Brain microvascular endothelial cell (primary cell): ENCODE measurements at regions not wholly inside any gene's neighbourhood (a gene's known extent, or its start where the extent isn't known, plus 50 kb on each side); places are given as distances from the start of the nearest gene placed in this dataset.

ENCODE experiments used
- DNase-seq: peaks from one replicate; pipeline ENCODE4 v3.0.0-alpha.2; 2020
- H3K27ac ChIP-seq: fragments of 250-450 bp; sonication (Bioruptor Pico); 2 replicates; pipeline ENCODE4 v1.5.1; 2020; ENCODE audit warnings: mild to moderate bottlenecking, moderate library complexity
- H3K27me3 ChIP-seq: fragments of 250-450 bp; sonication (Bioruptor Pico); replicated peaks from 2 replicates; pipeline ENCODE4 v1.5.1; 2020; ENCODE audit warnings: mild to moderate bottlenecking
- H3K36me3 ChIP-seq: fragments of 250-450 bp; sonication (Bioruptor Pico); replicated peaks from 2 replicates; pipeline ENCODE4 v1.5.1; 2020; ENCODE audit warnings: mild to moderate bottlenecking
- H3K4me3 ChIP-seq: 2 replicates; pipeline ENCODE4 v1.5.1; 2011; ENCODE audit warnings: low read depth, mild to moderate bottlenecking, control low read depth, low read length, moderate library complexity
- in situ Hi-C: cut with HindIII; loops from 2 replicates; pipeline ENCODE4 v1.10.0; 2017; ENCODE audit warnings: low sequenced_read_pairs, low pct_ligation_motif_present
- TF ChIP-seq, protein P1 (sequence below): IDR thresholded peaks from 2 replicates; pipeline ENCODE4 v1.5.1; 2011; ENCODE audit warnings: low read depth, mild to moderate bottlenecking, moderate library complexity, low read length, control low read depth, inconsistent platforms; ENCODE audit errors: missing control alignments

- no peak overlapping the region for H3K27ac ChIP-seq
- TF ChIP-seq, protein P1, sequence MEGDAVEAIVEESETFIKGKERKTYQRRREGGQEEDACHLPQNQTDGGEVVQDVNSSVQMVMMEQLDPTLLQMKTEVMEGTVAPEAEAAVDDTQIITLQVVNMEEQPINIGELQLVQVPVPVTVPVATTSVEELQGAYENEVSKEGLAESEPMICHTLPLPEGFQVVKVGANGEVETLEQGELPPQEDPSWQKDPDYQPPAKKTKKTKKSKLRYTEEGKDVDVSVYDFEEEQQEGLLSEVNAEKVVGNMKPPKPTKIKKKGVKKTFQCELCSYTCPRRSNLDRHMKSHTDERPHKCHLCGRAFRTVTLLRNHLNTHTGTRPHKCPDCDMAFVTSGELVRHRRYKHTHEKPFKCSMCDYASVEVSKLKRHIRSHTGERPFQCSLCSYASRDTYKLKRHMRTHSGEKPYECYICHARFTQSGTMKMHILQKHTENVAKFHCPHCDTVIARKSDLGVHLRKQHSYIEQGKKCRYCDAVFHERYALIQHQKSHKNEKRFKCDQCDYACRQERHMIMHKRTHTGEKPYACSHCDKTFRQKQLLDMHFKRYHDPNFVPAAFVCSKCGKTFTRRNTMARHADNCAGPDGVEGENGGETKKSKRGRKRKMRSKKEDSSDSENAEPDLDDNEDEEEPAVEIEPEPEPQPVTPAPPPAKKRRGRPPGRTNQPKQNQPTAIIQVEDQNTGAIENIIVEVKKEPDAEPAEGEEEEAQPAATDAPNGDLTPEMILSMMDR, result no peak
- DNase-seq, result peak; percentile 69
Measured at GRCh38 chr9:115531410-115532125, 413.6 kb upstream of the TNC start.

GRCh38 chr9:115533511-115533910, 415.6 kb upstream of the TNC start:
- Histone ChIP-seq H3K36me3 (no peaks in the 10 kb centered on the region), H3K27ac (no peak overlapping the region), H3K4me3 (no peak overlapping the region), H3K27me3 (no peaks in the 10 kb centered on the region)
- in situ Hi-C loops, result no loop called here
- no peak for DNase-seq
- TF ChIP-seq, protein P1, result no peak

More at GRCh38 chr9:115531410-115532125, 413.6 kb upstream of the TNC start:
- no peak overlapping the region for H3K4me3 ChIP-seq
- no peaks in the 10 kb centered on the region for H3K27me3 ChIP-seq
- no peaks in the 10 kb centered on the region for H3K36me3 ChIP-seq
- in situ Hi-C loops, result no loop called here

- no peak for DNase-seq
- Histone ChIP-seq H3K36me3 (no peaks in the 10 kb centered on the region), H3K27ac (no peak overlapping the region), H3K27me3 (no peaks in the 10 kb centered on the region), H3K4me3 (no peak overlapping the region)
- TF ChIP-seq, protein P1, result no peak
- in situ Hi-C loops, result no loop called here
Measured at GRCh38 chr9:115540091-115540490, 422.1 kb upstream of the TNC start.

GRCh38 chr9:115543511-115543910, 425.6 kb upstream of the TNC start:
- Histone ChIP-seq H3K27me3 (no peaks in the 10 kb centered on the region), H3K27ac (no peak overlapping the region), H3K4me3 (no peak overlapping the region), H3K36me3 (no peaks in the 10 kb centered on the region)
- in situ Hi-C loops, result no loop called here
- TF ChIP-seq, protein P1, result no peak
- no peak for DNase-seq

- no peak for DNase-seq
- in situ Hi-C loops, result no loop called here
- no peak overlapping the region for H3K27ac ChIP-seq
- no peaks in the 10 kb centered on the region for H3K27me3 ChIP-seq
- no peaks in the 10 kb centered on the region for H3K36me3 ChIP-seq
- TF ChIP-seq, protein P1, result no peak
- H3K4me3 ChIP-seq, result no peak overlapping the region
Measured at GRCh38 chr9:115548609-115549260, 430.8 kb upstream of the TNC start.
